ENCODE measurements at regions not wholly inside any gene's neighbourhood (a gene's known extent, or its start where the extent isn't known, plus 50 kb on each side); places are given as distances from the start of the nearest gene placed in this dataset.
"Not testable (repeated sequence)": the region's sequence is repeated elsewhere in the genome, so short reads cannot be mapped to it uniquely, and the experiment has no call there.

- no peak for TF ChIP-seq CTCF (IDR thresholded peaks at IDR 0.05; ENCODE audit: insufficient read depth, low read length, poor library complexity, severe bottlenecking)
- Histone ChIP-seq H3K4me3 (replicated peaks; ENCODE audit: low read depth, low read length) (no peak overlapping the region), H3K27me3 (replicated peaks; ENCODE audit: control insufficient read depth, insufficient read depth, low read length) (no peaks in the 10 kb centered on the region), H3K36me3 (ENCODE audit: control insufficient read depth, insufficient read depth, low read length) (no peaks in the 10 kb centered on the region)
- no peak for DNase-seq (ENCODE audit: extremely low read depth, insufficient read length)
Observed at GRCh38 chr2:57407772-57408201, 638.8 kb upstream of the VRK2 start.

GRCh38 chr2:57408587-57408986 lies 638.0 kb upstream of the VRK2 start:
- Histone ChIP-seq H3K27me3 (replicated peaks; ENCODE audit: control insufficient read depth, insufficient read depth, low read length) (no peaks in the 10 kb centered on the region), H3K36me3 (ENCODE audit: control insufficient read depth, insufficient read depth, low read length) (no peaks in the 10 kb centered on the region), H3K4me3 (replicated peaks; ENCODE audit: low read depth, low read length) (no peak overlapping the region)
- no peak for DNase-seq (ENCODE audit: extremely low read depth, insufficient read length)
- TF ChIP-seq CTCF (IDR thresholded peaks at IDR 0.05; ENCODE audit: insufficient read depth, low read length, poor library complexity, severe bottlenecking) = no peak

GRCh38 chr2:57417007-57417406 lies 629.6 kb upstream of the VRK2 start:
- Histone ChIP-seq H3K4me3 (replicated peaks; ENCODE audit: low read depth, low read length) (no peak overlapping the region), H3K36me3 (ENCODE audit: control insufficient read depth, insufficient read depth, low read length) (no peaks in the 10 kb centered on the region), H3K27me3 (replicated peaks; ENCODE audit: control insufficient read depth, insufficient read depth, low read length) (no peaks in the 10 kb centered on the region)
- no peak for TF ChIP-seq CTCF (IDR thresholded peaks at IDR 0.05; ENCODE audit: insufficient read depth, low read length, poor library complexity, severe bottlenecking)
- no peak for DNase-seq (ENCODE audit: extremely low read depth, insufficient read length)

- H3K4me3 ChIP-seq (replicated peaks; ENCODE audit: low read depth, low read length); H3K27me3 ChIP-seq (replicated peaks; ENCODE audit: control insufficient read depth, insufficient read depth, low read length); H3K36me3 ChIP-seq (ENCODE audit: control insufficient read depth, insufficient read depth, low read length); DNase-seq (ENCODE audit: extremely low read depth, insufficient read length): not testable (repeated sequence)
Observed at GRCh38 chr2:57418859-57419346, 627.7 kb upstream of the VRK2 start.

GRCh38 chr2:57429831-57430230 lies 616.8 kb upstream of the VRK2 start:
- no peak for TF ChIP-seq CTCF (IDR thresholded peaks at IDR 0.05; ENCODE audit: insufficient read depth, low read length, poor library complexity, severe bottlenecking)
- Histone ChIP-seq H3K36me3 (ENCODE audit: control insufficient read depth, insufficient read depth, low read length) (no peaks in the 10 kb centered on the region), H3K4me3 (replicated peaks; ENCODE audit: low read depth, low read length) (no peak overlapping the region), H3K27me3 (replicated peaks; ENCODE audit: control insufficient read depth, insufficient read depth, low read length) (no peaks in the 10 kb centered on the region)
- peak; percentile 13 for DNase-seq (ENCODE audit: extremely low read depth, insufficient read length)

GRCh38 chr2:57432528-57432927 lies 614.1 kb upstream of the VRK2 start:
- no peaks in the 10 kb centered on the region for H3K27me3 ChIP-seq (replicated peaks; ENCODE audit: control insufficient read depth, insufficient read depth, low read length)
- no peak overlapping the region for H3K4me3 ChIP-seq (replicated peaks; ENCODE audit: low read depth, low read length)
- TF ChIP-seq CTCF (IDR thresholded peaks at IDR 0.05; ENCODE audit: insufficient read depth, low read length, poor library complexity, severe bottlenecking) = no peak
- no peaks in the 10 kb centered on the region for H3K36me3 ChIP-seq (ENCODE audit: control insufficient read depth, insufficient read depth, low read length)
- no peak for DNase-seq (ENCODE audit: extremely low read depth, insufficient read length)
